NCI-H2029 treated with DMSO at 0.1 percent for 48 hours (cell line): ENCODE measurements at regions not wholly inside any gene's neighbourhood (a gene's known extent, or its start where the extent isn't known, plus 50 kb on each side); places are given as distances from the start of the nearest gene placed in this dataset.
"Not testable (repeated sequence)": the region's sequence is repeated elsewhere in the genome, so short reads cannot be mapped to it uniquely, and the experiment has no call there.

Experiments used
- DNase-seq: peaks from one replicate; lab custom pipeline; 2025; lab: John Stamatoyannopoulos, UW

GRCh38 chr10:3571310-3571825 lies 213.6 kb downstream of the KLF6 start:
- no peak for DNase-seq

GRCh38 chr10:3570855-3571266 lies 214.1 kb downstream of the KLF6 start:
- no peak for DNase-seq

GRCh38 chr10:3570131-3570729 lies 214.8 kb downstream of the KLF6 start:
- DNase-seq = no peak

GRCh38 chr10:3568983-3569382 lies 216.0 kb downstream of the KLF6 start:
- DNase-seq = peak; percentile 4

- DNase-seq = no peak
Observed at GRCh38 chr10:3568392-3568791, 216.6 kb downstream of the KLF6 start.

GRCh38 chr10:3567291-3567963 lies 217.6 kb downstream of the KLF6 start:
- DNase-seq = no peak

- DNase-seq = peak; percentile 9
Observed at GRCh38 chr10:3566627-3567026, 218.4 kb downstream of the KLF6 start.

GRCh38 chr10:3564346-3565002 lies 220.5 kb downstream of the KLF6 start:
- no peak for DNase-seq

GRCh38 chr10:3563298-3563697 lies 221.7 kb downstream of the KLF6 start:
- no peak for DNase-seq

- not testable (repeated sequence) for DNase-seq
Observed at GRCh38 chr10:3560628-3561027, 224.4 kb downstream of the KLF6 start.

- no peak for DNase-seq
Observed at GRCh38 chr10:3559527-3559926, 225.5 kb downstream of the KLF6 start.

- DNase-seq = no peak
Observed at GRCh38 chr10:3559011-3559410, 226.0 kb downstream of the KLF6 start.

- DNase-seq = not testable (repeated sequence)
Observed at GRCh38 chr10:3556191-3557017, 228.6 kb downstream of the KLF6 start.

GRCh38 chr10:3554121-3554522 lies 230.9 kb downstream of the KLF6 start:
- DNase-seq = no peak

- DNase-seq = no peak
Observed at GRCh38 chr10:3552281-3552680, 232.7 kb downstream of the KLF6 start.

- DNase-seq = no peak
Observed at GRCh38 chr10:3551761-3552160, 233.2 kb downstream of the KLF6 start.

- DNase-seq = no peak
Observed at GRCh38 chr10:3549118-3549517, 235.9 kb downstream of the KLF6 start.

- no peak for DNase-seq
Observed at GRCh38 chr10:3548702-3549101, 236.3 kb downstream of the KLF6 start.

GRCh38 chr10:3548076-3548475 lies 236.9 kb downstream of the KLF6 start:
- DNase-seq = no peak

GRCh38 chr10:3544561-3544960 lies 240.4 kb downstream of the KLF6 start:
- no peak for DNase-seq

GRCh38 chr10:3542185-3542611 lies 242.8 kb downstream of the KLF6 start:
- no peak for DNase-seq

GRCh38 chr10:3539696-3540383 lies 245.2 kb downstream of the KLF6 start:
- no peak for DNase-seq
